IPS-20b (cell line): ENCODE measurements at regions not wholly inside any gene's neighbourhood (a gene's known extent, or its start where the extent isn't known, plus 50 kb on each side); places are given as distances from the start of the nearest gene placed in this dataset.
"Not testable (repeated sequence)": the region's sequence is repeated elsewhere in the genome, so short reads cannot be mapped to it uniquely, and the experiment has no call there.

ENCODE experiments used
- H3K27ac ChIP-seq: one replicate; pipeline ENCODE4 v1.5.1; 2013; ENCODE audit warnings: low read length
- H3K27me3 ChIP-seq: 2 replicates; pipeline ENCODE4 v1.6.1; 2013; ENCODE audit warnings: mild to moderate bottlenecking, low read length, inconsistent platforms; ENCODE audit not compliant: insufficient read depth
- H3K36me3 ChIP-seq: 2 replicates; pipeline ENCODE4 v1.6.1; 2013; ENCODE audit warnings: low read depth, mild to moderate bottlenecking, inconsistent platforms, low read length, moderate library complexity; ENCODE audit not compliant: insufficient read depth
- H3K4me1 ChIP-seq: 2 replicates; pipeline ENCODE4 v1.6.1; 2013; ENCODE audit warnings: mild to moderate bottlenecking, control low read depth, inconsistent platforms, low read length, moderate library complexity; ENCODE audit not compliant: insufficient read depth
- H3K4me3 ChIP-seq: 2 replicates; pipeline ENCODE4 v1.5.1; 2013; ENCODE audit warnings: mild to moderate bottlenecking, low read length, inconsistent platforms
- H3K9ac ChIP-seq: 2 replicates; pipeline ENCODE4 v1.6.1; 2013; ENCODE audit warnings: low read depth, mild to moderate bottlenecking, inconsistent platforms, low read length, moderate library complexity
- H3K9me3 ChIP-seq: 2 replicates; pipeline ENCODE4 v1.6.1; 2013; ENCODE audit warnings: mild to moderate bottlenecking, low read depth, low read length, inconsistent platforms; ENCODE audit not compliant: insufficient read depth

DNA sequence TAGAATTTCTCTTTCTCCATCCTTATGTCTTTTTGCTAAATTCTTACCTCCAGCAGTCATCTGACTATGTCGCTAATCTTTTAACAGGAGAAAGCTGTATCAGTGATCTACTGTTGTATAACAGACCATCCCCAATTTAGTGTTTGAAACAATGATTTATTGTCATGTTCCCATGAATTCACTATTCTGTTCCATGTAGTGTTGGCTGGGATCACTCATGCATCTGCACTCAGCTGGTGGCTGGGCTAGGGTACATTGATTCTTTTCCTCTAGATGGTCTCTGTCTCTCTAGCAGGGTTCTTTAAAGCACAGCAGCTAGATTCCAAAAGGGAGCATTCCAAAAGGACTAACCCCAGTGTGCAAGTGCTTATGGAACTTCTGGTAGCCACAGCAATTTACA, 184.2 kb upstream of the FANCL start:
- H3K4me1 ChIP-seq, result peaks cover 17% of the 10 kb centered on the region; the same call in 1 of the 2 replicates
- no peak overlapping the region for H3K9ac ChIP-seq
- no peaks in the 10 kb centered on the region for H3K27me3 ChIP-seq
- H3K4me3 ChIP-seq, result no peak overlapping the region
- no peaks in the 10 kb centered on the region for H3K9me3 ChIP-seq
- H3K36me3 ChIP-seq, result no peaks in the 10 kb centered on the region
- H3K27ac ChIP-seq, result no peak overlapping the region

- Histone ChIP-seq H3K9ac (no peak overlapping the region), H3K27ac (no peak overlapping the region), H3K4me3 (no peak overlapping the region), H3K27me3 (no peaks in the 10 kb centered on the region), H3K9me3 (no peaks in the 10 kb centered on the region), H3K36me3 (no peaks in the 10 kb centered on the region), H3K4me1 (no peaks in the 10 kb centered on the region)
These were observed 178.9 kb upstream of the FANCL start for GRCh38 chr2:58419983-58420382.

- Histone ChIP-seq H3K27me3 (no peaks in the 10 kb centered on the region), H3K27ac (no peak overlapping the region), H3K4me3 (no peak overlapping the region), H3K36me3 (no peaks in the 10 kb centered on the region), H3K9ac (no peak overlapping the region), H3K4me1 (no peaks in the 10 kb centered on the region), H3K9me3 (no peaks in the 10 kb centered on the region)
These were observed 175.6 kb upstream of the FANCL start for GRCh38 chr2:58416696-58417095.

DNA sequence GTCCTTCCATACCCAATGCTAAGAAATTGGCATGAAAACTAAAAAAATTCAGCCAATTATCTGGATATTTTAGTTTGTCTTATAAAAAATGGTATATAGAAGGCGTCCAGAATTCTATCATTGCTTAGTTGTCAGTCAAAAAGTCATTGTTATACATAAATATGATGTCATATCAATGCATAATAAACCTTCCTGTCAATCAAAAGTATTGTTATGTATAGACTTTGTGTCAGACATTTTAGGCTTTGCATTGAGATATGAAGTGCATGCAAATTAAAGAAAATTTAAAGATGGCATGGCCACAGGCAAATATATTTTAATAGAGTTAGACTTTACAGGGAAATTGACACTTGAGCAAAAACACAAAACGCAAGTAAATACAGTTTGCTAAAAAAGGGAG, 173.4 kb upstream of the FANCL start:
- H3K27ac ChIP-seq, result no peak overlapping the region
- no peak overlapping the region for H3K4me3 ChIP-seq
- H3K4me1 ChIP-seq, result no peaks in the 10 kb centered on the region
- H3K36me3 ChIP-seq, result no peaks in the 10 kb centered on the region
- no peak overlapping the region for H3K9ac ChIP-seq
- H3K9me3 ChIP-seq, result no peaks in the 10 kb centered on the region
- H3K27me3 ChIP-seq, result no peaks in the 10 kb centered on the region

DNA sequence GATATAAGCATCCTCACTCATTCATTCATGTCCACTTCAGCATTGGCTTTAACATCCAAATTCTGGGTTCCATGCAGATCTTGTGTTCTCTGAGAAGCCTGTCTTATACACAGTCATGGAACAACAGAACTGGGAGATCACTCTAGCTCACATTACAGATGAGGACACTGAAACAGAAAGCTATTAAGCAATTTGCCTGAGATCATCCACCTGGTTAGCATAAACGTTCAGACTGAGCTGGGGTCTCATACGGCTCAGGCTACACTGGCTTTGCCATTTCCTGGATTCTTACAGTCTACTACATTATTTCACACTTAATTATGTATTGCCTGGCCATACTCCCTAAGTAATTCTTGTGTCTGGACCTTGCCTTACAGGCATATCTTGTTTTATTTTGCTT, 169.4 kb upstream of the FANCL start:
- H3K4me1 ChIP-seq, result no peaks in the 10 kb centered on the region
- H3K9ac ChIP-seq, result no peak overlapping the region
- H3K27me3 ChIP-seq, result no peaks in the 10 kb centered on the region
- no peak overlapping the region for H3K4me3 ChIP-seq
- no peaks in the 10 kb centered on the region for H3K36me3 ChIP-seq
- no peaks in the 10 kb centered on the region for H3K9me3 ChIP-seq
- no peak overlapping the region for H3K27ac ChIP-seq

GRCh38 chr2:58407487-58407886, 166.4 kb upstream of the FANCL start:
- Histone ChIP-seq H3K9ac (no peak overlapping the region), H3K4me1 (no peaks in the 10 kb centered on the region), H3K9me3 (no peaks in the 10 kb centered on the region), H3K27ac (no peak overlapping the region), H3K36me3 (no peaks in the 10 kb centered on the region), H3K27me3 (no peaks in the 10 kb centered on the region), H3K4me3 (no peak overlapping the region)

- Histone ChIP-seq H3K27me3 (no peaks in the 10 kb centered on the region), H3K27ac (no peak overlapping the region), H3K4me3 (no peak overlapping the region), H3K36me3 (no peaks in the 10 kb centered on the region), H3K9ac (no peak overlapping the region), H3K9me3 (no peaks in the 10 kb centered on the region), H3K4me1 (no peaks in the 10 kb centered on the region)
These were observed 164.2 kb upstream of the FANCL start for GRCh38 chr2:58405341-58405740.

DNA sequence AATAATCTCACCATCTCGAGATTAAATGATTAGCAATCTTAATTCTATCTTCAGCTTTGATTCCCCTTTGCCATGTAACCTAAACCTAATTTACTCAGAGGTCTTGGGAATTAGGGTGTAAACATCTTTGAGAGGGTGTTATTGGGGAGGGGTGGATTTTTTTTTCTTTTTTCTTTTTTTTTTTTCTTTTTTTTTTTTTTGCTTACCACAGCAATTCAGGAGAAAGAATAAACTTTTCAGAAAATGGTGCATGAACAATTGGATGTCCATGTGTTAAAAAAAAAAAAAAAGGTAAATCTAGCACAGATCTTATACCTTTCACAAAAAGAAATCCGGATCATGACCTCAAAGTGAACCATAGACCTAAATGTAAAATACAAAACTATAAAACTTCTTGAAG, 160.8 kb upstream of the FANCL start:
- no peaks in the 10 kb centered on the region for H3K27me3 ChIP-seq
- H3K4me1 ChIP-seq, result no peaks in the 10 kb centered on the region
- no peak overlapping the region for H3K4me3 ChIP-seq
- H3K9ac ChIP-seq, result no peak overlapping the region
- no peaks in the 10 kb centered on the region for H3K9me3 ChIP-seq
- no peak overlapping the region for H3K27ac ChIP-seq
- no peaks in the 10 kb centered on the region for H3K36me3 ChIP-seq

DNA sequence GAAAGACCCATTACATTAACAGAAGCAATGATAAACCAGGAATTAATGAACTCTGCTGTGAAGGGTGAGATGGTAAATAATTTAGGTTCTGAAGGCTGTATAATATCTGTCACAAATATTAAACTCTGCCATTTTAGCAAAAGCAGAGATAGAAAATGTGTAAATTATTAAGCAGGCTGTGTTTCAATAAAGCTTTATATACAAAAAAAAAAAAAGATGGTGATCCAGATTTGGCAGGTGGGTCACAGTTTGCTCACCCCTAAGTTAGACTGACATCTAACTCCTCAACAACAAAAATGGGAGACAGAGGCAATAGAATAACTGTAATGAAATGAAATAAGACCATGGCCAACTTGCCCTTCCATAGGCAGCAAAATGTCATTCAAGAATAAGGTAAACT, 157.3 kb upstream of the FANCL start:
- H3K27me3 ChIP-seq, result no peaks in the 10 kb centered on the region
- peaks cover 4% of the 10 kb centered on the region; the same call in 1 of the 2 replicates for H3K9me3 ChIP-seq
- H3K9ac ChIP-seq, result no peak overlapping the region
- no peak overlapping the region for H3K27ac ChIP-seq
- no peaks in the 10 kb centered on the region for H3K36me3 ChIP-seq
- H3K4me1 ChIP-seq, result no peaks in the 10 kb centered on the region
- no peak overlapping the region for H3K4me3 ChIP-seq

DNA sequence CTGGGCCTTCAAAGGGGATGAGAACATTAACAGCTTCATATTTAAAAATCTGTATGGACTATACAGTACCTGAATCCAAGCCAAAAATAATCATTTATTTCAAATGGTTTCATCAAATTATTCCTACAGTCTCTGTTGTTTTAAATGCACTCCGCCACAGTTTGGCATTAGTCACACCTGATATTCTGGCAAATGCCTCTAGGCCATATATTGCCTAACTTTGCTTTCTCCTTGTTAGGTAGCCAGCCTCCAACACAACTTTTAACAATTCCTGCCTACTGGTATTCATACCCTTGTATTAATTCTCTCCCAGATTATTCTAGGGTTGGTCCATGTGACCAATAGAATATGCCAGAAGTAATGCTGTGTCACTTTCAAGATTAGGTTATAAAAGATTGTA, 146.6 kb upstream of the FANCL start:
- Histone ChIP-seq H3K9me3 (no peaks in the 10 kb centered on the region), H3K36me3 (no peaks in the 10 kb centered on the region), H3K4me1 (no peaks in the 10 kb centered on the region), H3K4me3 (no peak overlapping the region), H3K27ac (no peak overlapping the region), H3K9ac (no peak overlapping the region), H3K27me3 (no peaks in the 10 kb centered on the region)

- not testable (repeated sequence) for H3K36me3 ChIP-seq, H3K9ac ChIP-seq, H3K4me1 ChIP-seq, H3K9me3 ChIP-seq, H3K4me3 ChIP-seq, H3K27me3 ChIP-seq, H3K27ac ChIP-seq
These were observed 145.8 kb upstream of the FANCL start for GRCh38 chr2:58386904-58387303.

GRCh38 chr2:58378152-58378551, 137.0 kb upstream of the FANCL start:
- H3K27ac ChIP-seq, result no peak overlapping the region
- no peak overlapping the region for H3K9ac ChIP-seq
- H3K27me3 ChIP-seq, result no peaks in the 10 kb centered on the region
- no peaks in the 10 kb centered on the region for H3K36me3 ChIP-seq
- H3K9me3 ChIP-seq, result no peaks in the 10 kb centered on the region
- H3K4me1 ChIP-seq, result no peaks in the 10 kb centered on the region
- H3K4me3 ChIP-seq, result no peak overlapping the region

GRCh38 chr2:58377181-58377580, 136.1 kb upstream of the FANCL start:
- no peaks in the 10 kb centered on the region for H3K9me3 ChIP-seq
- no peaks in the 10 kb centered on the region for H3K4me1 ChIP-seq
- no peaks in the 10 kb centered on the region for H3K36me3 ChIP-seq
- no peaks in the 10 kb centered on the region for H3K27me3 ChIP-seq
- no peak overlapping the region for H3K4me3 ChIP-seq
- no peak overlapping the region for H3K9ac ChIP-seq
- no peak overlapping the region for H3K27ac ChIP-seq
